SK-N-SH (cell line): ENCODE measurements at regions not wholly inside any gene's neighbourhood (a gene's known extent, or its start where the extent isn't known, plus 50 kb on each side); places are given as distances from the start of the nearest gene placed in this dataset.

ENCODE experiments used
- CTCF ChIA-PET: fragments of 300-600, 350-600 bp; formaldehyde crosslinking; extraction: SDS; loops from one replicate; lab custom pipeline; 2021; lab: Yijun Ruan, JAX
- POLR2A ChIA-PET: fragments of 350-600 bp; sonication (Branson Sonifier 250); formaldehyde crosslinking; extraction: SDS; loops from one replicate; lab custom pipeline; 2020; ENCODE audit warnings: antibody characterized with exemption, inconsistent platforms; lab: Yijun Ruan, JAX
- DNase-seq: peaks from one replicate; pipeline ENCODE4 v3.0.0; 2012
- H2AFZ ChIP-seq: fragments of 200-600 bp; sonication (generic); 2 replicates; pipeline ENCODE4 v1.8.1; 2016; ENCODE audit warnings: antibody characterized with exemption, mild to moderate bottlenecking, low read depth
- H3F3A ChIP-seq: fragments of 200-600 bp; sonication (generic); replicated peaks from 2 replicates; pipeline ENCODE3; 2016; ENCODE audit warnings: antibody characterized with exemption, mild to moderate bottlenecking; ENCODE audit not compliant: insufficient read depth
- H3K27ac ChIP-seq, 2 experiments: fragments of 200-500 bp in 1 of 2; fragments of 200-600 bp in 1 of 2; sonication (Bioruptor generic) in 1 of 2; sonication (generic), shearing (Covaris generic) in 1 of 2; 2 replicates each; pipeline versions ENCODE4 v1.5.1 to v1.6.1; 2014 to 2016; ENCODE audit warnings: low read depth in 2 of 2, inconsistent platforms in 1 of 2, low read length in 1 of 2, mild to moderate bottlenecking in 1 of 2, mixed read lengths in 1 of 2
- H3K27me3 ChIP-seq: fragments of 200-600 bp; sonication (generic), shearing (Covaris generic); 2 replicates; pipeline ENCODE4 v1.6.1; 2016; ENCODE audit warnings: mixed run types; ENCODE audit not compliant: insufficient read depth
- H3K36me3 ChIP-seq, 2 experiments: fragments of 200-500 bp in 1 of 2; fragments of 200-600 bp in 1 of 2; sonication (Bioruptor generic) in 1 of 2; sonication (generic) in 1 of 2; replicated peaks in 1 of 2; 2 replicates each; pipeline versions ENCODE3 to v1.5.1; 2014 to 2016; ENCODE audit warnings: low read length in 1 of 2, mild to moderate bottlenecking in 1 of 2; ENCODE audit not compliant: insufficient read depth in 2 of 2, control insufficient read depth in 1 of 2
- H3K4me1 ChIP-seq, 2 experiments: fragments of 200-500 bp in 1 of 2; fragments of 200-600 bp in 1 of 2; sonication (Bioruptor generic) in 1 of 2; sonication (generic), shearing (Covaris generic) in 1 of 2; 2 replicates each; pipeline versions ENCODE4 v1.5.1 to v1.6.1; 2014 to 2016; ENCODE audit warnings: low read depth in 1 of 2, low read length in 1 of 2, mixed run types in 1 of 2; ENCODE audit not compliant: insufficient read depth in 2 of 2, control insufficient read depth in 1 of 2
- H3K4me2 ChIP-seq: fragments of 200-600 bp; sonication (generic), shearing (Covaris generic); 2 replicates; pipeline ENCODE4 v1.6.1; 2017; ENCODE audit warnings: mixed run types
- H3K4me3 ChIP-seq, 2 experiments: fragments of 200-500 bp in 1 of 2; fragments of 200-600 bp in 1 of 2; sonication (Bioruptor generic) in 1 of 2; sonication (generic), shearing (Covaris generic) in 1 of 2; 2 replicates each; pipeline versions ENCODE4 v1.5.1 to v1.8.1; 2014 to 2016; ENCODE audit warnings: low read depth in 2 of 2, inconsistent platforms in 1 of 2, low read length in 1 of 2, mild to moderate bottlenecking in 1 of 2, mixed read lengths in 1 of 2, moderate library complexity in 1 of 2
- H3K79me2 ChIP-seq: fragments of 200-600 bp; sonication (generic); 2 replicates; pipeline ENCODE4 v1.8.1; 2017; ENCODE audit warnings: mild to moderate bottlenecking; ENCODE audit not compliant: insufficient read depth
- H3K9ac ChIP-seq: fragments of 200-600 bp; sonication (generic); 2 replicates; pipeline ENCODE4 v1.6.1; 2017; ENCODE audit warnings: mixed run types
- H3K9me2 ChIP-seq: fragments of 200-600 bp; sonication (generic); 2 replicates; pipeline ENCODE4 v1.6.1; 2017; ENCODE audit warnings: mixed run types
- H3K9me3 ChIP-seq: fragments of 200-600 bp; sonication (generic); 2 replicates; pipeline ENCODE4 v1.6.1; 2017; ENCODE audit warnings: mixed run types, mild to moderate bottlenecking, moderate library complexity
- H4K20me1 ChIP-seq: fragments of 200-600 bp; sonication (generic); 2 replicates; pipeline ENCODE4 v1.6.1; 2017; ENCODE audit warnings: mild to moderate bottlenecking, mixed run types; ENCODE audit not compliant: insufficient read depth
- CTCF ChIP-seq: fragments of 200-600 bp; sonication (generic); IDR thresholded peaks from 2 replicates; pipeline ENCODE4 v1.6.1; 2017; ENCODE audit warnings: antibody characterized with exemption, mild to moderate bottlenecking, moderate library complexity
- ELF1 ChIP-seq: IDR thresholded peaks from 2 replicates; pipeline ENCODE4 v1.4.0; 2012
- EZH2phosphoT487 ChIP-seq: fragments of 200-600 bp; sonication (generic); IDR thresholded peaks from 2 replicates; pipeline ENCODE4 v1.6.1; 2017; ENCODE audit warnings: low read depth, mixed run types, mild to moderate bottlenecking, antibody characterized with exemption, moderate library complexity, borderline replicate concordance
- FOSL2 ChIP-seq: IDR thresholded peaks from 2 replicates; pipeline ENCODE4 v1.4.0; 2012; ENCODE audit warnings: low read depth, mild to moderate bottlenecking, moderate library complexity, borderline replicate concordance
- FOXM1 ChIP-seq: IDR thresholded peaks from 2 replicates; pipeline ENCODE4 v1.4.0; 2012; ENCODE audit warnings: low read depth, mild to moderate bottlenecking
- IRF3 ChIP-seq: fragments of 150-350 bp; IDR thresholded peaks from 2 replicates; pipeline ENCODE4 v1.6.1; 2016; ENCODE audit warnings: mild to moderate bottlenecking, low read depth, low read length
- MAX ChIP-seq: IDR thresholded peaks from 2 replicates; pipeline ENCODE4 v1.4.0; 2012; ENCODE audit warnings: low read depth
- MEF2A ChIP-seq: IDR thresholded peaks from 2 replicates; pipeline ENCODE4 v1.4.0; 2012; ENCODE audit warnings: low read depth, borderline replicate concordance
- MXI1 ChIP-seq: IDR thresholded peaks from 2 replicates; pipeline ENCODE4 v1.6.1; 2012; ENCODE audit warnings: mild to moderate bottlenecking, low read depth, low read length, improper control_type of control experiment
- NRF1 ChIP-seq: IDR thresholded peaks from 2 replicates; pipeline ENCODE4 v1.6.1; 2012; ENCODE audit warnings: low read depth, mild to moderate bottlenecking, low read length
- PBX3 ChIP-seq: IDR thresholded peaks from 2 replicates; pipeline ENCODE4; 2012
- POLR2AphosphoS5 ChIP-seq: IDR thresholded peaks from 2 replicates; pipeline ENCODE4 v1.6.1; 2012; ENCODE audit warnings: low read depth, low read length
- RAD21 ChIP-seq: IDR thresholded peaks from 2 replicates; pipeline ENCODE4 v1.6.1; 2012; ENCODE audit warnings: mild to moderate bottlenecking, low read length
- REST ChIP-seq: IDR thresholded peaks from 2 replicates; pipeline ENCODE4 v1.6.1; 2012; ENCODE audit warnings: mild to moderate bottlenecking, low read depth, low read length, moderate library complexity
- RFX5 ChIP-seq: IDR thresholded peaks from 2 replicates; pipeline ENCODE4 v1.6.1; 2012; ENCODE audit warnings: mild to moderate bottlenecking, improper control_type of control experiment, low read length
- SMC3 ChIP-seq: IDR thresholded peaks from 2 replicates; pipeline ENCODE4 v1.6.1; 2012; ENCODE audit warnings: low read depth, low read length, improper control_type of control experiment
- TAF1 ChIP-seq: IDR thresholded peaks from 2 replicates; pipeline ENCODE4 v1.6.1; 2012; ENCODE audit warnings: low read depth, mild to moderate bottlenecking, low read length, moderate library complexity, borderline replicate concordance
- TCF12 ChIP-seq: IDR thresholded peaks from 2 replicates; pipeline ENCODE4 v1.4.0; 2012
- USF1 ChIP-seq: IDR thresholded peaks from 2 replicates; pipeline ENCODE4 v1.4.0; 2012; ENCODE audit warnings: low read depth, borderline replicate concordance
- USF2 ChIP-seq: fragments of 150-350 bp; IDR thresholded peaks from 2 replicates; pipeline ENCODE4 v1.6.1; 2017; ENCODE audit warnings: antibody characterized with exemption, low read length, low read depth, borderline replicate concordance
- WGBS: methylation state at CpG from one replicate; pipeline ENCODE4 v1.1.6; 2017; ENCODE audit warnings: low lambda C conversion rate; 5-methylcytosine and 5-hydroxymethylcytosine counted together

GRCh38 chr20:46833360-46833759 is 61.3 kb upstream of the EYA2 start:
- DNase-seq = no peak
- Histone ChIP-seq H3K9me2 (no peaks in the 10 kb centered on the region), H3K4me1 (peaks cover 0 to 6% of the 10 kb centered on the region in 2 experiments; a peak in 1 of 4 replicates), H3K79me2 (no peaks in the 10 kb centered on the region), H3K27me3 (no peaks in the 10 kb centered on the region), H3K36me3 (no peaks in the 10 kb centered on the region), H4K20me1 (no peaks in the 10 kb centered on the region), H3K4me3 (no peak overlapping the region), H3K27ac (no peak overlapping the region), H3K4me2 (no peak overlapping the region), H3F3A (peaks cover 6% of the 10 kb centered on the region), H3K9me3 (no peaks in the 10 kb centered on the region), H2AFZ (no peak overlapping the region)
- WGBS = 66% methylated on average over 3 of the region's 3 CpGs
- CTCF ChIA-PET = no interaction called here
- no peak for TF ChIP-seq NRF1
- no peak for TF ChIP-seq USF2
- no peak for TF ChIP-seq FOXM1
- TF ChIP-seq FOSL2 = no peak
- TF ChIP-seq RFX5 = no peak
- TF ChIP-seq MXI1 = no peak
- no peak for TF ChIP-seq EZH2phosphoT487
- no peak for TF ChIP-seq ELF1
- no peak for TF ChIP-seq PBX3
- no peak for TF ChIP-seq RAD21
- no peak for TF ChIP-seq MAX
- TF ChIP-seq TCF12 = no peak
- TF ChIP-seq, all 33 proteins: peak for 0
- no peak overlapping the region for H3K9ac ChIP-seq
- POLR2A ChIA-PET = no interaction called here

GRCh38 chr20:46835418-46835817 is 59.2 kb upstream of the EYA2 start:
- no peak overlapping the region for H3K4me3 ChIP-seq
- no peaks in the 10 kb centered on the region for H4K20me1 ChIP-seq
- DNase-seq = no peak
- no peak overlapping the region for H3K27ac ChIP-seq
- no peaks in the 10 kb centered on the region for H3K4me1 ChIP-seq
- WGBS = 45% methylated on average over 1 of the region's 1 CpG
- H3K36me3 ChIP-seq = no peaks in the 10 kb centered on the region
- no peaks in the 10 kb centered on the region for H3F3A ChIP-seq
- H3K9me2 ChIP-seq = no peaks in the 10 kb centered on the region
- no peak overlapping the region for H2AFZ ChIP-seq
- H3K9me3 ChIP-seq = no peaks in the 10 kb centered on the region
- ChIA-PET CTCF (no interaction called here), POLR2A (no interaction called here)
- no peak overlapping the region for H3K9ac ChIP-seq
- no peaks in the 10 kb centered on the region for H3K27me3 ChIP-seq
- no peak overlapping the region for H3K4me2 ChIP-seq
- no peaks in the 10 kb centered on the region for H3K79me2 ChIP-seq
- TF ChIP-seq SMC3 (no peak), REST (no peak), USF1 (no peak), TAF1 (no peak), POLR2AphosphoS5 (no peak), CTCF (no peak), ELF1 (no peak), IRF3 (no peak), MEF2A (no peak)
